ENCODE measurements at regions not wholly inside any gene's neighbourhood (a gene's known extent, or its start where the extent isn't known, plus 50 kb on each side); places are given as distances from the start of the nearest gene placed in this dataset.

DNA sequence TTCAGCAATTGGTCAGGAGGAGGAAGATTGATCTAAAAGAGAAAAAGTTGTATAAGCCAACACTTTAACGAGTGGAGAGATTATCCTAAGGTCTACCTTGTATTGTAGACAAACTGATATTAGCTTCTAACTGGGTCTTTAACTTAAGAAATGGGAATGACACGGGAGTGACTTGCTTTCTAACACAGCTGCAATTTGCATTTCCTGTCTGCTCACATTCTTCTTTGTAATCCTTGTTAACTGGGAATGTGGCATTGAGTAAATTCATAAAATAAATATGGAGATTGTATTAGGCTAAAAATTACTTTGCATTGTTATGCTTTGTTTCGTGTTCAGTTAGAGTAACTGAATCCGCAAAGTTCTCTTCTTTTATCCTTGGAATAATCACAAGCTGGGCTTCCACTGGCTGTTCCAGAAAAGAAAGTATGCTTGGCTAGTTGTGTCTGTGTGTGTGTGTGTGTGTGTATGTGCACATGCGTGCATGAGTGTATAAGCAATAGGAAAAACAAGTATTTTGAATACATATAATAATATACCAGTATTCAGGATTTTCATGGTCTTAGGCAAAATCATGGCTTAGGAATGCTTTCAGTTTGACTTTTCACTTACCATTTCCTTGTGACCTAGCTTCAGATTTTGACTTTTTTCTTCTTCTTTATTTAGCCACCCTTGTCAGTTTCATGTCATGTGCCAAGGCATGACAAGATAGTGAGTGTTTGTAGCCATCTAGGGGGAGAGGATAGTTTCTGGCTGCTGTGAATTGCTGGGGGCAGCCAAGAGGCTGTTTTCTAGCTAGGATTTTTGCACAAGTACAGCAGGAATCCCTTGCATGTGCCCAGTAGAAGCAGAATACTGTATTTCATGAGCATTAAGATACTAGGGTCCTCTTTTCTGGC lies 54.5 kb upstream of the FZD8 start:
- ChIA-PET CTCF (ENCODE audit: partially characterized antibody) (interaction anchor here (0.5 to 1.2 kb wide), 2 partner anchors 125 to 220 kb away, joined by 3 to 4 read pairs; no protein-coding TSS in a partner anchor), POLR2A (ENCODE audit: partially characterized antibody) (interaction anchor here (0.7 kb wide), 1 partner anchor 52 kb away, joined by 4 read pairs; no protein-coding TSS in a partner anchor)
- H3K4me3 ChIP-seq (ENCODE audit: extremely low read depth in 1 of 4, insufficient read depth in 2 of 4, low read depth in 3 of 4, low read length in 4 of 4), result no peak overlapping the region
- WGBS, 2 experiments (ENCODE audit: extremely low coverage in 1 of 2, insufficient coverage in 1 of 2, insufficient read length in 1 of 2, insufficient replicate concordance in 2 of 2, low coverage in 1 of 2, low lambda C conversion rate in 2 of 2, missing lambda C conversion rate in 1 of 2), result 70% methylated on average over 5 of the region's 5 CpGs; no CpG with 5 or more reads in 1 of the 2 experiments
- H3K36me3 ChIP-seq (ENCODE audit: control insufficient read depth in 2 of 4, insufficient read depth in 4 of 4, low read length in 3 of 4), result no peaks in the 10 kb centered on the region
- H2BK12ac ChIP-seq (ENCODE audit: low read depth, low read length), result no peak overlapping the region
- peaks cover 2 to 10% (median 6%) of the 10 kb centered on the region in 4 experiments; a peak in 4 of 7 replicates for H3K4me1 ChIP-seq (replicated peaks in 1 of 4; ENCODE audit: control insufficient read depth in 3 of 4, insufficient read depth in 4 of 4, low read length in 3 of 4)
- no peak overlapping the region for H3K18ac ChIP-seq (ENCODE audit: extremely low read depth, low read length)
- H2AFZ ChIP-seq (ENCODE audit: low read length), result no peak overlapping the region
- H3K79me1 ChIP-seq (ENCODE audit: low read depth, low read length), result no peaks in the 10 kb centered on the region
- H3K27ac ChIP-seq (ENCODE audit: low read depth, low read length), result no peak overlapping the region
- H3K79me2 ChIP-seq (ENCODE audit: control insufficient read depth in 1 of 2, insufficient read depth in 2 of 2, low read length in 2 of 2), result no peaks in the 10 kb centered on the region
- H2BK120ac ChIP-seq (replicated peaks; ENCODE audit: low read depth, low read length), result no peak overlapping the region
- no peaks in the 10 kb centered on the region; a peak in 1 of 7 replicates for H3K27me3 ChIP-seq (replicated peaks in 1 of 4; ENCODE audit: control insufficient read depth in 3 of 4, extremely low read depth in 1 of 4, insufficient read depth in 3 of 4, low read length in 3 of 4)
- H3K4me2 ChIP-seq (ENCODE audit: insufficient read depth in 1 of 2, low read depth in 2 of 2, low read length in 2 of 2), result no peak overlapping the region
- H3K9ac ChIP-seq (replicated peaks in 1 of 4; ENCODE audit: extremely low read depth in 1 of 4, low read depth in 3 of 4, low read length in 3 of 4), result no peak overlapping the region
- no peak for DNase-seq (ENCODE audit: low read depth in 1 of 2, low spot score in 2 of 2)
- no peak overlapping the region for H2BK20ac ChIP-seq (ENCODE audit: low read length)
- no peak overlapping the region for H3K23ac ChIP-seq (ENCODE audit: insufficient read length)
- H2BK5ac ChIP-seq (ENCODE audit: low read depth, low read length), result no peak overlapping the region
- no peaks in the 10 kb centered on the region for H3K23me2 ChIP-seq (ENCODE audit: low read depth, low read length)
- no peak overlapping the region for H3K4ac ChIP-seq (replicated peaks; ENCODE audit: insufficient read length, low read depth, low read length)
- H4K91ac ChIP-seq (replicated peaks; ENCODE audit: insufficient read length, low read length), result no peak overlapping the region
- no peak overlapping the region for H3K14ac ChIP-seq (ENCODE audit: insufficient read length)
- H2BK15ac ChIP-seq (ENCODE audit: low read length), result no peak overlapping the region
- no peak for FAIRE-seq
- no peaks in the 10 kb centered on the region for H4K20me1 ChIP-seq (replicated peaks in 1 of 2; ENCODE audit: control insufficient read depth in 1 of 2, insufficient read depth in 2 of 2, low read length in 2 of 2)
- no peak overlapping the region for H4K8ac ChIP-seq (ENCODE audit: extremely low read depth, insufficient read depth, low read length)
- H3K56ac ChIP-seq (replicated peaks; ENCODE audit: insufficient read length, low read depth, low read length), result no peak overlapping the region
- H2AK5ac ChIP-seq (ENCODE audit: low read depth, low read length), result no peak overlapping the region
- no peak overlapping the region for H4K5ac ChIP-seq (ENCODE audit: insufficient read length, low read depth, low read length)
- no peaks in the 10 kb centered on the region for H3K9me3 ChIP-seq (ENCODE audit: insufficient read depth in 2 of 2, low read depth in 1 of 2, low read length in 1 of 2)
- no peak for TF ChIP-seq BACH1 (IDR thresholded peaks at IDR 0.05; ENCODE audit: low read length)
- TF ChIP-seq, protein P1, sequence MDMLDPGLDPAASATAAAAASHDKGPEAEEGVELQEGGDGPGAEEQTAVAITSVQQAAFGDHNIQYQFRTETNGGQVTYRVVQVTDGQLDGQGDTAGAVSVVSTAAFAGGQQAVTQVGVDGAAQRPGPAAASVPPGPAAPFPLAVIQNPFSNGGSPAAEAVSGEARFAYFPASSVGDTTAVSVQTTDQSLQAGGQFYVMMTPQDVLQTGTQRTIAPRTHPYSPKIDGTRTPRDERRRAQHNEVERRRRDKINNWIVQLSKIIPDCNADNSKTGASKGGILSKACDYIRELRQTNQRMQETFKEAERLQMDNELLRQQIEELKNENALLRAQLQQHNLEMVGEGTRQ (IDR thresholded peaks at IDR 0.05; ENCODE audit: low read length), result no peak
- no peak for TF ChIP-seq ZNF274 (IDR thresholded peaks at IDR 0.05; ENCODE audit: borderline replicate concordance, extremely low read depth, low read length)
- no peak for TF ChIP-seq EZH2 (IDR thresholded peaks at IDR 0.05; ENCODE audit: low read depth, low read length, severe bottlenecking)
- TF ChIP-seq GTF2F1 (IDR thresholded peaks at IDR 0.05; ENCODE audit: borderline replicate concordance, low read depth, low read length), result no peak
- TF ChIP-seq CTCF (IDR thresholded peaks at IDR 0.05; ENCODE audit: control extremely low read depth in 1 of 3, insufficient read depth in 1 of 3, low read depth in 1 of 3, low read length in 3 of 3), result no peak
- no peak for TF ChIP-seq SP1 (IDR thresholded peaks at IDR 0.05; ENCODE audit: low read depth, low read length)
- TF ChIP-seq HDAC2 (IDR thresholded peaks at IDR 0.05; ENCODE audit: borderline replicate concordance in 1 of 2, low read depth in 2 of 2, low read length in 2 of 2), result no peak
